ENCODE measurements at regions not wholly inside any gene's neighbourhood (a gene's known extent, or its start where the extent isn't known, plus 50 kb on each side); places are given as distances from the start of the nearest gene placed in this dataset.

DNA sequence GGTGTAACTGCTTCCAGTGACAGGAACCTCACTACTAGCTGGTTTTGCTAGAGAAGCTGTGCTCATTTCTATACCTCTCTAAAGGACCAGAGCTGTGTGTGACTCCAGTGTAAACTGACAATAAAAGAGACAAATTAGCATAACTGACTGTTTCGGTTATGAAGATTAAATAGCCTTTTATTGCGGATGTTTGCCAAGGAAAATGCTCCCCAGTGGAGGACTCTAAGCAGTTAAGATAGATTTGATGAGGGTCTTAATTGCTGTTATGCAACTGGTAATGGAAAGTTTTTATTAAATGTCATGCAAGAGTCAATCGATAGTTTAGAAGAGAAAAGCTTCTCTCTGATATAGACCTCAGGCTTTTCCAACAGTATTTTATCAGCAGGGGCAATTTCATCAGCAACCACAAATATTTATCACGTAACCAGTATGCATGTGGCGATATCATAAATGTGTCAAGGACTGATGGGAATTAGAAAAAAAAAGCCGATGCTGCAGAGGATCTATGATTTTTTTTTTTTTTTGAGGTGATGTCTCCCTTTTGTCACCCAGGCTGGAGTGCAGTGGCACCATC is 275.2 kb upstream of the DMAC1 start:
- no peak for DNase-seq

DNA sequence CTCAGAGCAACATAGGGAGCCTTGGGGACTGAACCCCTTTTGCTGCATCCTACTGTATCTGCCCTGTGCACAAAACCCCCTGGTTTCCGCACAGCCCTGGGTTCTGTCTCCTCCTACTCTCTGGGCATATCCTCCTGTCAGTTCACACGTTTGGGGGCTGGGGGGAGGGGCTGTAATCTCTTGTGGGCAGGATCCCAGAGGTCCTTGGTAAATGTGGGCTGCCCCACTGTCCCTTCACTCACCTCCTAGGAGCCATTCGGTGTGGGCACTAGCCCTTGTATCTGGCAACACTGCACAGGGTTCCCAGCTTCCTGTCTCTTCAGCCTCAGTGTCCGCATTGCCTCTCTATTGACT is 271.8 kb upstream of the DMAC1 start:
- DNase-seq, result no peak

DNA sequence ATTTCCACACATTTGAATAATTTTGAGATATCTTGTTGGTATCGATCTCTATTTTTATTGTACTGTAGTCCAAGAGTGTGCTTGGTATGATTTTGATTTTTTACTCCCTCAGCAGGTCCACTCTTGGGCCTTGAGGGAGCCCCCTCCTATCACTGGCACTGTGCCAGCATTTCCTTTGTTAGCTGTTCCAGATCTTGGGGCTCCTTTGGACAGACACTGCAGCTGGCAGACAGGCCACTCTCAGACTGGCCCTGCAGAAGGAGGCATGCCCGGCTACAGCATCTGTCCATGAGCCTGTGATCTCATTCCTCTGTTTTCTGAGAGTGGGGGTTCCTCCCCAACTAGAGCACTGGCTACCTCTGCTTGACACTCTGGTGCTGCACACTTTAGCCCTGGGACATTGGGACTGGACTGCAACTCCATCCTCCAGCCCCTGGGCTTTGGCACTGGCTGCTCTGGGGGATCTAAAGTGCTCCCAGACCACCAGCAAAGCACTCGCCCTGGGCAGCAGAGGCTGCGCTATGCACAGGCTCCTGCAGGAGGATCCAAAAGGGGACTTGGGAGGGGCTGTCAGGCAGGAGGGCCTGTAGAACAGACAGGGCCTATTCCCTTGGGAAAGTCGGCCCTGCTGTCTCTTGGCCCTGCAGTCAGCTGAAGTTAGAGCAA is 271.3 kb upstream of the DMAC1 start:
- no peak for DNase-seq

DNA sequence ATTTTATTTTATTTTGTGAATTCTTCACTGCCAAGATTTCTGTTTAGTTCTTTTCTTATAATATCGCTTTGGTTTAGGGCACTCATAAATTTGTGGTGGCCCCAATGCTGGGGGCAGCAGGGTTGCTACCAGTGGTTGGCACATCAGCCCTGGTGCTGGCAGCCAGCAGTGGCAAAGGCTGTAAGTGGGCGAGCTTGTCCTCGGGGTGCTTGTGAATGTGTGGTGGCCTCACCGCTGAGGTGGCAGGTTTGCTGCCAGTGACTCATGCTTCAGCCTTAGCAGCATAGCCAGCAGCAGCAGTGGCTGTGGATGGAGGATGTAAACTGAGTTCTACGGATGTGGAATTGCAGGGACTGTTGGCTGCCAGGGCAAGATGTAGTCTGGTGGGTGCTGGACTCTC is 262.9 kb upstream of the DMAC1 start:
- no peak for DNase-seq

DNA sequence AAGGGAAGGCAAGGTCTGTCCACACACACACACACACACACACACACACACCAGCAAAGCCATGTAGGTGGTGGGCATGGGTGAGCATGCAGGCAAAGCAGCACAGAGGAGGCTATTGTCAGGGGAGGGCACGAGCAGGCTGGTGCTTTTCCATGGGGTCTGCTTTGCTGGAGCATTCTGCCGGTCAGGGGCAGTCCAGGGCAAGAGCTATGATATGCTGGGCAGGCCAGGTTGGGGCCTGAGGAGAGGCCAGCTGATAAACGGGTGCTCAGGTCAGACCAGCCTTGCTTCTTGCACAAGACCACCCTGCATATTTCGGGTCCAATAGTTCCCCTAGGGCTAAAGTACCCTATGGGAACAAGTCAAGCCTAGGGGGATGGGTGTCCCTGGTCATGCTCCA is 253.9 kb upstream of the DMAC1 start:
- DNase-seq, result no peak

DNA sequence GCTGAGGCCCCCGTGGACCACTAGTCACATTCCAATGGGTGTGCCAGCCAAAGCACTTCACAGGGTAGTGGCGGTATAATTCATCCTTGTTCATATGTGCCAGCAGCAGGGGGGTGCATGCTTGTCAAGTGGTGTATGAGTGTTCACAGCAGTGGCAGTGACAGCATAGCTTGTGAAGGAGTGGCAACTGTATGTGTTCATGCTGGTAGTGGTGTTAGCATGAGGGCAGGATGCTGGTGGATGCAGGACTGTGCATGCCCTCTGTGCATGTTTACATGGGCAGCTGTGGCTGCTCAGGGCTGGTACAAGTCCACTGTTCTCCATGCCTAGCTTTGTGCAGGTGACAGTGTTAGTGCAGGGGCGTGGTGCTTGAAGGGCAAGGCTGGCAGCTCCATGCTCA is 253.4 kb upstream of the DMAC1 start:
- no peak for DNase-seq

DNA sequence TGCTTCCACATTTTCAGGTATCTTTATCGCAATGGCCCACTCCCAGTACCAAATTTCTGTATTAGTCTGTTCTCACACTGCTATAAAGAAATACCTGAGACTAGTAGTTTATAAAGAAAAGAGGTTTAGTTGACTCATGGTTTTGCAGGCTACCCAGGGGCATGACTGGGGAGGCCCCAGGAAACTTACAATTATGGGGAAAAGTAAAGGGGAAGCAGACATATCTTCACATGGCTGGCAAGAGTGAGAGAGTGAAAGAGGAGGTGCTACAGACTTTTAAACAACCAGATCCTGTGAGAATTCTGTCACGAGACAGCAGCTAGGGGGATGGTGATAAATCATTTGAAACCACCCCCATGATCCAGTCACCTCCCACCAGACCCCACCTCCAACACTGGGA is 238.2 kb upstream of the DMAC1 start:
- no peak for DNase-seq

DNA sequence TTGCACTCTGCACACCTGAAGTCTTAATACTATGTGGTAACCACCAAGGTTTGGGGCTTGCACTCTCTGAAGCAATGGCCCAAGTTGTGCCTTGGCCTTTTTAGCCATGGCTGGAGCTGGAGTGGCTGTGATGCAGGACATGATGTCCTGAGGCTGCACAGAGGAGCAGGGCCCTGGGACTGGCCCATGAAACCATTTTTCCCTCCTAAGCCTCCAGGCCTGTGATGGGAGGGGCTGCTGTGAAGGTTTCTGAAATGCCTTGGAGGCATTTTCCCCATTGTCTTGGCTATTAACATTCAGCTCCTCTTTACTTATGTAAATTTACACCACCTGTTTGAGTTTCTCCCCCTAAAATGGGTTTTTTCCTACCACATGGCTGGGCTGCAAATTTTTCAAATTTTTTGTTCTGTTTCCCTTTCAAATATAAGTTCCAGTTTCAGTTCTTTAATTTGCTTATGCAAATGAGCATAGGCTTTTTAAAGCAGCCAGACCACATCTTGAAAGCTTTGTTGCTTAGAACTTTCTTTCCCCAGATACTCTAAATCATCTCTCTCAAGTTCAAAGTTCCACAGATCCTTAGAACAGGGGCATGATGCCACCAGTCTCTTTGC is 237.4 kb upstream of the DMAC1 start:
- no peak for DNase-seq

DNA sequence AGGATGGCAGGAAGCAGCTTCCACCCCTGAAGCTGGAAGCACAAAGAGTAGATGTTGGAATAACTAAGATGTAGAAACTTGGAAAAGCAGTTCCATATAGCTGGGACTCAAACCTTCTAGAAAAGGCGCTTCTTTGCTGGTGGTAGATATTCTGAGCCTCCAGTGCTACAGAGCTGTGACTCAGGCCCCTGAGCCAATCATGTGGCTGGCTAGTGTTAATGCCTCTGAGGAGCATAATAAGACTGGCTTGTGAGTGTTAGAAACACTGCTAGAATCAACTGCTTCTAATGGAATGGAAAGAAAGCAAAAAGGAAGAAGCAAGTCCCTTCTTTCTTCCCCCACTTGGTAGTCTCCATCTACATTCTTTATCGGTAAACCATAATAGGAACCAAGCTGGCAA is 234.2 kb upstream of the DMAC1 start:
- no peak for DNase-seq

DNA sequence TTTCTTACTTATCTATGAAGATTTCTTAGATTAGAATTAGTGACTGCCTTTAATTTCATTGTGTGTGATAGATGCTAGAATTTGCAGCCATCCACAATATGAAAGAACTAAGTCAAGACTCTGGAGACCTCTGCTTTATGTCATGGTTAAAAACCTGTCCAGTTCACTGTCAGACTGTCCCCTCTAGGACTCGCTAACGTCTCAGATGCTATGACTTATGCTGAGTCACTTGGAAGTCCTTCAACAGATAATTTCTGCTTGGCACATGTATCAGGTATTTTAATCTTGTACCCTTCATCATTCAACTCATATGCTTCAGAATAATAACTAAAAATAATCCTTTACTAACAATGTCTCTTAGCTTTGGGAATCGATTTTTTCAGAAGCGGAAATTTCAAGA is 230.5 kb upstream of the DMAC1 start:
- no peak for DNase-seq

DNA sequence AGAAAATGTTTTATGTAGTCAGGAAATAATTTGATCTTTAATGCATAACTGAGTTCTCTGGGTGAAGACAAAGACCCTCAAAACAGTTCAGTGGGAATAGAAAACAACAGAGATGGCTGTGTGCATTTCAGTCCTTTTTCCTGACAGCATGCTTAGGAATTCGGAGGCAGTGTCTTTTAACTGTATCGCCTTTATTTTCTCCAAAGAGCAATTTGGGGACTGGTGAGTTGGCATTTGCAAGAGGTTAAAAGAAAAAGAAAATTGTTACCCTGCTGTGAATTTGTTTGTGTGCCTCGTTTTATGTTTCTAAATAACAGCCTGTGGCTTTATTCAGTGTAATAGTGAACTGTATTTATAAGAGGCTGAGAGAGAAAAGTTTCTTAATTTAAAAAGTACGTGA is 227.8 kb upstream of the DMAC1 start:
- no peak for DNase-seq

DNA sequence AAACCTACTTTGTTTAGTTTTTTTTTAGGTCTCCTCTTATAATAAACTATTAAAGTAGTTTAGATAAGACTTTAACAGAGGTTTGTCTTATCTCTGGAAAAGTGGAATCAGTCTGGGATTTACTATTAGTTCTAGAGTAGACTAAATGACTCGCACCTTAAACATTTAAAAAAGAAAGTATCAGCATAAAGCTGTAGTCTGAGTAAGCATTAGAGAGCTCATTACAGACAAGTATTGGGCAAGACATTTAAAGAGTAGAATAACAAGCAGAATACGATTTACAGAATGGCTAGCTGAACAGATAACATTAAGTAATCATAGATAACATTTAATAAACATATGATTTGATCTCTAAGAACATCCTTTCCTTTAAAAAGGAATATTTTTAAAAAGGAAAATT is 226.0 kb upstream of the DMAC1 start:
- DNase-seq, result no peak

DNA sequence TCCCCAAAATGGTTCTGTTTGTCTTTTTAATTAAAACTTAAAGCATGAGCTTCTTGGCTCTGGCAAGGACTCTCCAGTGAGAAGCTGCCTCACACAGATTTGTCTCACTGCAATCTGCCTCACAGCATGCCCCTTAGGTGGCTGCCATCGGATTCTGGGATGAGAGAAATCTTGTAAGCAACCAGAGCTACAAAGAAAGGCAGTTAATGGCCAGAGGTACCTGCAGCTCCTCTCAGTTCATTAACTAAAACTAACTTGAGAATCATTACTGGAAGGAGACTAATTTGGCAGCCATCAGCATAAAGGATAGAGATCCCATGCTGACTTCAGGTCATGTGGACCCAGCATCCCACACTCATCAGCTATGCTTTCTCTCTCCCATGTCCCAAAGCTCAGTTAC is 220.6 kb upstream of the DMAC1 start:
- no peak for DNase-seq

DNA sequence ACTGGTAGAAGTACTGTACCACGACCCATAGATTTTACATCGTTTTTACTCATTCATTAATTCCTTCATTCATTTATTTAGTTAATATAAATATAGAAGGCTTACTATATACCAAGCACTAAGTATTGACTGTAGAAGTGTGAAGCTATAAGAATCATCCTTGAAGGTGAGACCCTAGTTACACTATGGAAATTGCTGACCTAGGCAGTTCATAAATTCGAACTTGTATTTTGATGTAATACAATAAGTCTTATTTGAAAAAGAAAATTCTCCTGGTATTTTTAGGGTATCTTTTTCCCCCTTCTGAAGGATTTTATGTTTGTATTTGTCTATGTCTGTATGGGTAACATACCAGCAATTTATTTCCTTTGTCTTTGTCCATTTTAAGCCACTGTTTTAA is 220.1 kb upstream of the DMAC1 start:
- no peak for DNase-seq

DNA sequence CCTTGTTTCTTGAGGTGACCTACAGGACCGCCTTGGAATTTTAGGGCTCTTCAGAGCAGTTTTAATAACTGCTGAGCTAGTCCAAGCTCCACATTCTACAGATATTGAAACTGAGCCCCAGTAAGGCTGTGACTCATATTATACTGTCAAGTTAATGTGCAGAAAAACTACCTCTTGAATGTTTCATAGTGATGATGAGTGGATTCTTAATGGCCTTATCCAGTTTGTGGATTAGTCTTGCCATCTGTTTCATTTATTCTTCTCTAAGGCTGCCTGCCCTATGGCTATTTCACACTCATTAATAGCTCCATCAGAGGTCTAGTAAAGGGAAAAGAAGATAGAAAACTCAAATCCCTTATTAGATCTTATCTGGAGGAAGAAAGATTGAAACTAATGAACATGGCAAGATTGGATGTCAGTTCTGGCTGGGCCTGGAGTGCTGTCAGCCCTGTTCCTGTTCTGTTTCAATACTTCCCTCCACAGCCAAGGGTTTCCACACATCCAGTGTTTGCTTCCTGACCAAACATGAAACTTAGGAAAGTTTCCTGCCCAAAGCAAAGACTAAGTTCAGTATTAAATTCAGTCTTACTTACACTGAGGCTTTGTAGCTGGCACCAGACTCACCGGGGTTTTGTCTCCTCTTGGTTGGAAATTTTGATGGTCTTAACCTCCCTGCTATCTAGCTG is 215.6 kb upstream of the DMAC1 start:
- DNase-seq, result no peak

DNA sequence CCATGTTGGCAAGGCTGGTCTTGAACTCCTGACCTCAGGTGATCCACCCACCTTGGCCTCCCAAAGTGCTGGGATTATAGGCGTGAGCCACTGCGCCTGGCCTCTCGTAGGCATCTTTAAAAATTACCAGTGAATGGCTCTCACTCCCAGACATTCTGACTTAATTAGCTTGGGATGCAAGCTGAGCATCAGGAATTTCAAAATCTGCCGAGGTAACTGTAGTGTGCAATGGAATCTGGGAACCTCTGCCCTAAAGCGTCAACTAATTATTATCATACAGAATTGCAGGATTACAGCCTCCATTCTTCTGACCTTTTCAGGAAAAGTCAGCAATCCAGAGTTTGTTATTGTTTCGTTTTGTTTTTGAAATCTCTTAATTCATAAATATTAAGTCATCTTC is 213.4 kb upstream of the DMAC1 start:
- no peak for DNase-seq

DNA sequence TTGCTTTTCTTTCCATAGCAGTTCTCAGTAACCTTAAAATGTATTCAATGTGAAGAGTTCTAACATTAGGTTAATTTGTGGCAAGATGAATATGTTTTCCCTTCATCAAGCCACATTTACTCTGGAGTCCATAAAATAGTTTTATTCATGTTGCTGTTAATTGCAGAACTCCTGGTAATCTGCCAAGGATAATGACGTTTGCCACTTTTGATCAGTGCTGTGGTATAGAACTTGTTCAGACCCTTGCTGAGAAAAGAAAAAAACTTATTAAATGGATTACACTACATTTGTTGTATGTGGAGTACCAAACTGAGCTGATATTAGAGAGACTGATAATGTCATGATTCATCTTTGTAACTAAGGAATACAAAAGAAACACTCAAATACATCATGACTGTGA is 212.4 kb upstream of the DMAC1 start:
- no peak for DNase-seq

DNA sequence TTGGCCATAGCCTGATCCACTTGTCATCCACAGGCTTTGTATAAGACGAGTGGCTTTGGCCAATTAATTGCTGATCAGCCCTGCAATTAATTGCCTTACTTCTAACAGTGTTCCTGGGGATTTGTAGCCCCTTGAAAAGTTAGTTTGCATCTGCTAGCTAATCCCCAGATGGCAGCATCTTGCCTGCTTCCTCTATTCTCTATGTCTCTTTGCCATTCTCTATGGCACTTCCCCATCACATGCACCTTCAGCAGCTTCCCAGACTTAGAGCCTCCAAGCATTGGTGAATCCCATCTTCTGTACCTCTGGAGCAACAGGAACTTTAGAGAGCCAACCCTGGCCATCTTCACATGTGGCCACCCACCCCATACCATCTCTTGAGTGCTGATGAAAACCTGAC is 197.0 kb upstream of the DMAC1 start:
- DNase-seq, result no peak

DNA sequence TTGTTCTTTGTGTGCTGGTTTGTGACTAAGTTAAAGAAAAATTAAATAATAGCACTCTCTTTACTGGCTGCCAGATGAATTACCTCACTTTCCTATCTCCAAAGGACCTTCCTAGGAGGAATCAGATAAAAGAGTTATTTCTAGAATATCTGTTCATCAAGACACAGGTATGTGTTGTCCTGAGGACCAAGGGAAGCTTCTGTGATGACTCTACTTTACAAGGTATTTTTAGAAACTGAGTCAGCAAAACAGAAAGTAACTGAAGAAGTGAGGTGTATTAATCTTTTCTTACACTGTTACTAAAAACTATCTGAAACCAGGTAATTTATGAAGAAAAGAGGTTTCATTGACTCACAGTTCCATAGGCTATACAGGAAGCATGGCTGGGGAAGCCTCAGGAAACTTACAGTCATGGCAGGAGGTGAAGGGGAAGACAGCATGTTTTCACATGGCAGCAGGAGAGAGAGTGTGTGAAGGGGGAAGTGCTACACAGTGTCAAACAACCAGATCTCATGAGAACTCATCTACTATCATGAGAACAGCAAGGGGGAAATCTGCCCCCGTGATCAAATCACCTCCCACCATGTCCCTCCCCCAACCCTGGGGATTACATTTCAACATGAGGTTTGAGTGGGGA is 189.2 kb upstream of the DMAC1 start:
- no peak for DNase-seq

DNA sequence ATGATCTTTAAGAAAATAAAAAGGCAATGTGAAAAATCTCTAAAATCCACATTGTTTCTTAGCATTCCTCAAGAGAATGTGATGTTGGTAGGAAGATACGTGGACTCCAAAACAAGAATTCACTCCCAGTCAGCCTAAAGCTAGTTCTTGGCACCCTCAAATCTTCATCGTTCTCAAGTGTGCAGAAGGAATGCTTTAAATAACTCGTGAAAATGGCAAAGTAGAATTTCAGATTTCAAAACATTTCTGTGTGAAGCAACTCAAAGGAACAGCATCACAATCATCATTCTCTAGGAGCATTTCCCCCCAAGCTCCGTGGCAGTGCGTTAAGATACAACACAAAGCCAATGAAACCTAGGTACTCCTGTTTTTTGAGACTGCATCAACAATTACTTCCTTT is 185.1 kb upstream of the DMAC1 start:
- no peak for DNase-seq

DNA sequence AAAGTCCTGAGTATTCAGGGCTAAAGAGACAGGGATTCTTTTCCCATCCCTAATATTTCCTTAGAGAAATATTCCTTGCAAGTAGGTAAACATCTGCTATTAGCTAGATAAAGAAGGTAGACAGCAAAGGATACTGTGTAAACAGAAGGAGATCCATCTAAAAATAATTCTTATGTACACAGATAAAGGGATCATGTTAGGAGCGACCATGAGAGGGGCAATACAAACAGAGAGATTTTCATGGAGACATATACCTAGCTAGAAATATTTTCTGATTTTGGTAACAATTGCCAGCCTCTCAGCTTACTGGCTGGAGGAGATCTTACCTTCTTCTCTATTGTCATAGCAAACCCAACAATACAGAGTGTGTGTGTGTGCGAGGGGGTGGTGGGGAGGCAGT is 184.6 kb upstream of the DMAC1 start:
- no peak for DNase-seq

DNA sequence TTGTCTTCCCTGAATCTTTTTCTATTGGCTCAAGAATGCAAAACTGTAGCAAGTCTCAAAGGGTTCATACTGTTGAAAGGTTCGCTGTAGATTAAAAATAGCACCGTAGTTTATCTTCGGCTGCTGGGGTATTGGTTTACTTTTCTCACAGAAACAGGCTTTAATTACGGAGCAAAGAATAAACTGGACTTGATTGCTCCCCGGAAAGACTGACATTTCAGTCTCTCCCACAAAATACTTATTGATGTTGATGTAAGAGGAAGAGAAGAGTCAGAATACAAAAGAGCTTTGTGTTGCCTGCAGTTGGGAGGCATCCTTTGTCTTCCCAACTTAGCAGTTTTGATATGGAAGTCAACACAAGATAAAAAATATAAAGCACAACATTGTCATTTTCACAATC is 183.9 kb upstream of the DMAC1 start:
- no peak for DNase-seq

DNA sequence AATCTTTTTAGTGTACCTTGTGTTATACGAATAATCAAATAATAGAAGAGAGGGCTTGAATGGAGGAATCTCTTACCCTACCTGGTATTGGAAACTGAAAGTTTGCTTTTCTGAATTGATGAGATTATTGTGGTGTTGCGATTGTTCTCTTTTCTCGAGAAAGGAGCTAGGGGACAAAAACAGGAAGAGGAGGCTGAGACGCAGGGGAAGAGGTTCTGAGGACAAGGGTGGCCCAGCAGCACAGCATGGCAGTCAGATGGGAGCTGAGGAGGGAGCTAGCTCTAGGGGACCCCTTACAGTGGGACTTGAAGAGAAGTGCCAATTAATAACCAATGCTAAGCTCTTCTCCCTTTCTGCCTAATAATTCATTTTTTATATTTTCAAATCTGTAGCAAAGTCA is 183.3 kb upstream of the DMAC1 start:
- no peak for DNase-seq

DNA sequence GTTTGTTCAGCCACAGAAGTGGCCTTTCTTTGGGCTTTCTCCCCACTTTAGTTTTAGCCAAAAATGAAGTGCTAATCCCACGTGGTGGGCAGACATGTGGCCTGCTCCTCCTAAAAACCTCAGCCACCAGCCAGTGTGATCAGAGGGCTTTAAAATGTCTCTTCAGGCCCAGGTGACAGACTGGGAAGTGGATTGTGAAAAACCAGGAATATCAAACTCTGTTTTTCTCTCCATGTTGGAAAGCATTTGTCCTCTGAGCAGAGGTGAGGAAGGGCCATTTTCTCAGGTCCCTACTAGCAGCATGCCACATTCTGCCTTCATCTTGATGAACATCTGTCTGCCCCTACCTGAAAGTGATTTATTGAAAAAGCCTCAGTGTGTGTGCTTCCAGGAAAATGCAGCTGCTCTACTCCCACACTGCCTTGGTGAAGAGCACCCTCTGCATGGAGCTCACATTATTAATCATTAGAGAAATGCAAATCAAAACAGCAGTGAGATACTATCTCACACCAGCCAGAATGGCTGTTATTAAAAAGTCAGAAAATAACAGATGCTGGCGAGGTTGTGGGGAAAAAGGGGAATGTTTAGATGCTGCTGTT is 181.2 kb upstream of the DMAC1 start:
- DNase-seq, result no peak
